22Rv1 (cell line): ENCODE measurements at regions not wholly inside any gene's neighbourhood (a gene's known extent, or its start where the extent isn't known, plus 50 kb on each side); places are given as distances from the start of the nearest gene placed in this dataset.

Experiments used
- CTCF ChIP-seq: fragments of 450-650 bp; IDR thresholded peaks from 2 replicates; pipeline ENCODE4 v1.5.1; 2017; ENCODE audit warnings: mild to moderate bottlenecking
- ZFX ChIP-seq: fragments of 450-650 bp; IDR thresholded peaks from 2 replicates; pipeline ENCODE4 v1.6.1; 2017; ENCODE audit warnings: antibody characterized with exemption, borderline replicate concordance

- TF ChIP-seq CTCF (no peak), ZFX (no peak)
Observed at GRCh38 chr11:41955635-41956400, 496.4 kb upstream of the LRRC4C start.
